Keratinocyte (primary cell): ENCODE measurements at regions not wholly inside any gene's neighbourhood (a gene's known extent, or its start where the extent isn't known, plus 50 kb on each side); places are given as distances from the start of the nearest gene placed in this dataset.
"Not testable (repeated sequence)": the region's sequence is repeated elsewhere in the genome, so short reads cannot be mapped to it uniquely, and the experiment has no call there.

Experiments
- EZH2 ChIP-seq: IDR thresholded peaks from one replicate; pipeline ENCODE4 v1.6.1; 2012; ENCODE audit warnings: inconsistent platforms, mild to moderate bottlenecking, low read length, moderate library complexity
- TF ChIP-seq, protein P1 (sequence below), 3 experiments: IDR thresholded peaks in 1 of 3; conservative IDR thresholded peaks in 1 of 3; optimal IDR thresholded peaks in 1 of 3; 2 replicates in 2 of 3; 3 replicates in 1 of 3; pipeline versions ENCODE3 to v1.5.1; 2011; ENCODE audit warnings: low read length in 3 of 3, mild to moderate bottlenecking in 3 of 3, moderate library complexity in 2 of 3, control low read depth in 1 of 3, inconsistent platforms in 1 of 3; ENCODE audit not compliant: insufficient read depth in 2 of 3; ENCODE audit errors: extremely low read depth in 1 of 3

DNA sequence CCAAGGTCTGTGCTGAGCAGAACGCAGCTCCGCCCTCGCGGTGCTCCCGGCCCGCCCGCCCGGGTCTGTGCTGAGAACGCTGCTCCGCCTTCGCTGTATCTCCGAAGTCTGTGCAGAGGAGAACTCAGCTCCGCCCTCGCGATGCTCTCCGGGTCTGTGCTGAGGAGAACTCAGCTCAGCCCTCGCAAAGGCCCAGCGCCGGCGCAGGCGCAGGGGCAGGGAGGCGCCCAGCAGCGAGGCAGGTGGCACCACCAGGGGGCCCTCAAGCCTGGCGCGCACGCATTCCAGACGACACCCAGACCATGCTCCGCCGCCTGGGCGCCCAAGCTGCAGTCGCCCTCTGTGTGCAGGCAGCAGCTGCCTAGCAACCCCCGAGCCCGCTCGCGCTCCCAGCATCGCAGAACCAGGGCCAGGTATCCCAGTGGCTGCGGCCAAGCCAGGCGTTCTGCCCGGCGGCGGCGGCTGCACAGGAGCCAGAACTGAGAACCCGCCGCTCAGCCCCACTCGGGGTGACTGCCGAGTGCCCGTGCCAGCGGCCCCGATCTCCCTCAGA is 672.1 kb upstream of the DEFB115 start:
- TF ChIP-seq EZH2 = not testable (repeated sequence)
- TF ChIP-seq, protein P1, sequence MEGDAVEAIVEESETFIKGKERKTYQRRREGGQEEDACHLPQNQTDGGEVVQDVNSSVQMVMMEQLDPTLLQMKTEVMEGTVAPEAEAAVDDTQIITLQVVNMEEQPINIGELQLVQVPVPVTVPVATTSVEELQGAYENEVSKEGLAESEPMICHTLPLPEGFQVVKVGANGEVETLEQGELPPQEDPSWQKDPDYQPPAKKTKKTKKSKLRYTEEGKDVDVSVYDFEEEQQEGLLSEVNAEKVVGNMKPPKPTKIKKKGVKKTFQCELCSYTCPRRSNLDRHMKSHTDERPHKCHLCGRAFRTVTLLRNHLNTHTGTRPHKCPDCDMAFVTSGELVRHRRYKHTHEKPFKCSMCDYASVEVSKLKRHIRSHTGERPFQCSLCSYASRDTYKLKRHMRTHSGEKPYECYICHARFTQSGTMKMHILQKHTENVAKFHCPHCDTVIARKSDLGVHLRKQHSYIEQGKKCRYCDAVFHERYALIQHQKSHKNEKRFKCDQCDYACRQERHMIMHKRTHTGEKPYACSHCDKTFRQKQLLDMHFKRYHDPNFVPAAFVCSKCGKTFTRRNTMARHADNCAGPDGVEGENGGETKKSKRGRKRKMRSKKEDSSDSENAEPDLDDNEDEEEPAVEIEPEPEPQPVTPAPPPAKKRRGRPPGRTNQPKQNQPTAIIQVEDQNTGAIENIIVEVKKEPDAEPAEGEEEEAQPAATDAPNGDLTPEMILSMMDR (optimal IDR thresholded peaks at IDR 0.05 in 1 of 3, IDR thresholded peaks at IDR 0.05 in 1 of 3, conservative IDR thresholded peaks at IDR 0.05 in 1 of 3; ENCODE audit: extremely low read depth in 1 of 3, insufficient read depth in 2 of 3, low read length in 3 of 3) = peak in 1 of 3 experiments; percentile 50
